Testis (tissue), 2 donors: ENCODE measurements at regions not wholly inside any gene's neighbourhood (a gene's known extent, or its start where the extent isn't known, plus 50 kb on each side); places are given as distances from the start of the nearest gene placed in this dataset.

Experiments
- POLR2A ChIP-seq: fragments of 450-650 bp; IDR thresholded peaks from one replicate; pipeline ENCODE4 v1.6.1; 2017; ENCODE audit warnings: antibody characterized with exemption, mild to moderate bottlenecking, moderate library complexity
- TF ChIP-seq, protein P1 (sequence below), 3 experiments: fragments of 450-650 bp in 2 of 3; fragments of 200-600 bp in 1 of 3; sonication (generic) in 1 of 3; IDR thresholded peaks; one replicate each; pipeline ENCODE4 v1.5.1; 2016 to 2019; ENCODE audit warnings: antibody characterized with exemption in 3 of 3, mild to moderate bottlenecking in 2 of 3, moderate library complexity in 1 of 3

DNA sequence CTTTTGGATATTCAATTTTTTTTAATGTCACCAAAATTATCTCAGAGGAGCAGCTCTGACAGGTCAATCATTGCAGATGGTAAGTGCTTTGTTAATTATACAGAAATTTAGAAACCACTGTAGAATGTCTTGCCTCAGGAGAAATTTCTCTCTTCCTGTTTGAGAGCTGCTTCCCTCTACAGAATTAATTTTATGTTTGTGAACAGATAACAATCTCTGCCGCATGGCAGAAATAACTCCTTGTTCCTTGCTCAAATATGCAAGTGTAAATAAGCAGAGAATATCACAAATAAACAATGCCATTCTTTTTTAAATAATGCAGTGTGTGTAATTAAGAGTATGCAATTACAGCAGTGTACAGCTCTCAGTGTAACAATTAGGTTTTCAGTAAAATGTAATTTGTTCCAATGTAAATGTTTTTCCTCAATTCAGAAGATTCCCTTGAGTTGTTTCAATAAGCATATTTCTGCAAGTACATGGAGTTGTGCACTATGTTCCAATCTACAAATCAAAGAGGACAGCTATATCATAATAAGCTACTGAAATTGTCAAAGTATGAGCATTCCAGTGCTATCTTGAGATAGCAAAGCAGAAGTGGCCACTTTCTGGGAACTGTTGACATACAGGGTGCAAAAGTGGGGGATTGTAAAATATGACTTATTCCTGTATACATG lies 1012.8 kb downstream of the MAT2B start:
- TF ChIP-seq, protein P1, sequence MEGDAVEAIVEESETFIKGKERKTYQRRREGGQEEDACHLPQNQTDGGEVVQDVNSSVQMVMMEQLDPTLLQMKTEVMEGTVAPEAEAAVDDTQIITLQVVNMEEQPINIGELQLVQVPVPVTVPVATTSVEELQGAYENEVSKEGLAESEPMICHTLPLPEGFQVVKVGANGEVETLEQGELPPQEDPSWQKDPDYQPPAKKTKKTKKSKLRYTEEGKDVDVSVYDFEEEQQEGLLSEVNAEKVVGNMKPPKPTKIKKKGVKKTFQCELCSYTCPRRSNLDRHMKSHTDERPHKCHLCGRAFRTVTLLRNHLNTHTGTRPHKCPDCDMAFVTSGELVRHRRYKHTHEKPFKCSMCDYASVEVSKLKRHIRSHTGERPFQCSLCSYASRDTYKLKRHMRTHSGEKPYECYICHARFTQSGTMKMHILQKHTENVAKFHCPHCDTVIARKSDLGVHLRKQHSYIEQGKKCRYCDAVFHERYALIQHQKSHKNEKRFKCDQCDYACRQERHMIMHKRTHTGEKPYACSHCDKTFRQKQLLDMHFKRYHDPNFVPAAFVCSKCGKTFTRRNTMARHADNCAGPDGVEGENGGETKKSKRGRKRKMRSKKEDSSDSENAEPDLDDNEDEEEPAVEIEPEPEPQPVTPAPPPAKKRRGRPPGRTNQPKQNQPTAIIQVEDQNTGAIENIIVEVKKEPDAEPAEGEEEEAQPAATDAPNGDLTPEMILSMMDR (IDR thresholded peaks at IDR 0.05), result no peak
- TF ChIP-seq POLR2A, result no peak
